ENCODE measurements at regions not wholly inside any gene's neighbourhood (a gene's known extent, or its start where the extent isn't known, plus 50 kb on each side); places are given as distances from the start of the nearest gene placed in this dataset.

DNA sequence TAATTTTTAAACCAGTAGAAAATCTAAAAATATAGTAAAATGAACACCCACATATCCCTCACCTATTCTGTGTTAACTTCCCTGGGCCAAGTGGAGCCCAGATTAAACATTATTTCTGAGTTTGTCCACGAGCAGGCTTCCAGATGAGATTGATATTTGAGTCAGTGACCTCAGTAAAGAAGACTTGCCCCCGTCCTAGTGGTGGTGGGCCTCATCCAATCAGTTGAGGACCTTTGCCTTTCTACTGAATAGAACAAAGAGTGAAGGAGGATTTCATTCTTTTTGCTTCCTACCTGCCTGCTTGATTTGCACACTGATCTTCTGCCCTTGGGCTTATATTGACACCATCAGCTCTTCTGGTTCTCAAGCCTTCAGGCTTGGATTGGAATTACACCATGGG, 174.7 kb upstream of the PLEKHG7 start:
- Histone ChIP-seq H3K9me3 (no peaks in the 10 kb centered on the region), H3K36me3 (no peaks in the 10 kb centered on the region), H3K4me1 (no peaks in the 10 kb centered on the region), H3K27ac (no peak overlapping the region), H3K9ac (ENCODE audit: low read depth in 2 of 2, low read length in 2 of 2) (no peak overlapping the region), H3K4me3 (no peak overlapping the region), H3K27me3 (no peaks in the 10 kb centered on the region)
- no peak for DNase-seq
- TF ChIP-seq, protein P1, sequence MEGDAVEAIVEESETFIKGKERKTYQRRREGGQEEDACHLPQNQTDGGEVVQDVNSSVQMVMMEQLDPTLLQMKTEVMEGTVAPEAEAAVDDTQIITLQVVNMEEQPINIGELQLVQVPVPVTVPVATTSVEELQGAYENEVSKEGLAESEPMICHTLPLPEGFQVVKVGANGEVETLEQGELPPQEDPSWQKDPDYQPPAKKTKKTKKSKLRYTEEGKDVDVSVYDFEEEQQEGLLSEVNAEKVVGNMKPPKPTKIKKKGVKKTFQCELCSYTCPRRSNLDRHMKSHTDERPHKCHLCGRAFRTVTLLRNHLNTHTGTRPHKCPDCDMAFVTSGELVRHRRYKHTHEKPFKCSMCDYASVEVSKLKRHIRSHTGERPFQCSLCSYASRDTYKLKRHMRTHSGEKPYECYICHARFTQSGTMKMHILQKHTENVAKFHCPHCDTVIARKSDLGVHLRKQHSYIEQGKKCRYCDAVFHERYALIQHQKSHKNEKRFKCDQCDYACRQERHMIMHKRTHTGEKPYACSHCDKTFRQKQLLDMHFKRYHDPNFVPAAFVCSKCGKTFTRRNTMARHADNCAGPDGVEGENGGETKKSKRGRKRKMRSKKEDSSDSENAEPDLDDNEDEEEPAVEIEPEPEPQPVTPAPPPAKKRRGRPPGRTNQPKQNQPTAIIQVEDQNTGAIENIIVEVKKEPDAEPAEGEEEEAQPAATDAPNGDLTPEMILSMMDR (IDR thresholded peaks at IDR 0.05), result no peak
- intact Hi-C loops (cut with DNase I), result no loop called here

- Histone ChIP-seq H3K9ac (ENCODE audit: low read depth in 2 of 2, low read length in 2 of 2) (no peak overlapping the region), H3K4me1 (no peaks in the 10 kb centered on the region), H3K27me3 (no peaks in the 10 kb centered on the region), H3K9me3 (no peaks in the 10 kb centered on the region), H3K36me3 (no peaks in the 10 kb centered on the region), H3K4me3 (no peak overlapping the region), H3K27ac (no peak overlapping the region)
- TF ChIP-seq, protein P1 (IDR thresholded peaks at IDR 0.05), result no peak
- intact Hi-C loops (cut with DNase I), result no loop called here
- DNase-seq, result no peak
These were observed 178.3 kb upstream of the PLEKHG7 start for GRCh38 chr12:92524489-92524888.

DNA sequence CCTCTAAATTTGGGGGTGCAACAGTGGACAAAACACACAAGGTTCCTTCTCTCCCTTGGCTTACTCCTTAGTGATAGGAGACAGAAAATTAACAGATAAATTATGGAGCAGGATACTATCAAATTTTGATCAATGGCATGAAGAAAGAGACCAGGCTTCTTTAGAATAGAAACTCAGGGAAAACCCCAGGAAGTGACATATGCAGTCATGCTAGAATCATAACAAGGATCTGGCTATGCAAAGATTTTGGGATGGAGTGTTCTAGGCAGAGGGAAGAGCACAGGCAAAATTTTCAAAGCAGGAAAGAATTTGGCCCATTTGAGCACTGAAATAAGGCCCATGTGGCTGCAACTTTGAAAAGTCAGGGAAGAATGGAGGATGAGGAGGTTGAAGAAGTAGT, 182.3 kb upstream of the PLEKHG7 start:
- TF ChIP-seq, protein P1 (IDR thresholded peaks at IDR 0.05), result no peak
- H3K36me3 ChIP-seq, result no peaks in the 10 kb centered on the region
- H3K4me1 ChIP-seq, result no peaks in the 10 kb centered on the region
- intact Hi-C loops (cut with DNase I), result no loop called here
- no peaks in the 10 kb centered on the region for H3K27me3 ChIP-seq
- no peak overlapping the region for H3K9ac ChIP-seq (ENCODE audit: low read depth in 2 of 2, low read length in 2 of 2)
- DNase-seq, result no peak
- no peaks in the 10 kb centered on the region for H3K9me3 ChIP-seq
- H3K4me3 ChIP-seq, result no peak overlapping the region
- H3K27ac ChIP-seq, result no peak overlapping the region

GRCh38 chr12:92519284-92519683, 183.5 kb upstream of the PLEKHG7 start:
- H3K9ac ChIP-seq (ENCODE audit: low read depth in 2 of 2, low read length in 2 of 2), result no peak overlapping the region
- TF ChIP-seq, protein P1 (IDR thresholded peaks at IDR 0.05), result no peak
- H3K27me3 ChIP-seq, result no peaks in the 10 kb centered on the region
- no peaks in the 10 kb centered on the region for H3K9me3 ChIP-seq
- H3K4me1 ChIP-seq, result no peaks in the 10 kb centered on the region
- no peaks in the 10 kb centered on the region for H3K36me3 ChIP-seq
- no peak for DNase-seq
- intact Hi-C loops (cut with DNase I), result no loop called here
- H3K4me3 ChIP-seq, result no peak overlapping the region
- H3K27ac ChIP-seq, result no peak overlapping the region

- no peak for DNase-seq
- Histone ChIP-seq H3K4me1 (no peaks in the 10 kb centered on the region), H3K36me3 (no peaks in the 10 kb centered on the region), H3K27ac (no peak overlapping the region), H3K9me3 (no peaks in the 10 kb centered on the region), H3K27me3 (no peaks in the 10 kb centered on the region), H3K9ac (ENCODE audit: low read depth in 2 of 2, low read length in 2 of 2) (no peak overlapping the region), H3K4me3 (no peak overlapping the region)
- TF ChIP-seq, protein P1 (IDR thresholded peaks at IDR 0.05), result no peak
- intact Hi-C loops (cut with DNase I), result no loop called here
These were observed 184.7 kb upstream of the PLEKHG7 start for GRCh38 chr12:92518071-92518470.

DNA sequence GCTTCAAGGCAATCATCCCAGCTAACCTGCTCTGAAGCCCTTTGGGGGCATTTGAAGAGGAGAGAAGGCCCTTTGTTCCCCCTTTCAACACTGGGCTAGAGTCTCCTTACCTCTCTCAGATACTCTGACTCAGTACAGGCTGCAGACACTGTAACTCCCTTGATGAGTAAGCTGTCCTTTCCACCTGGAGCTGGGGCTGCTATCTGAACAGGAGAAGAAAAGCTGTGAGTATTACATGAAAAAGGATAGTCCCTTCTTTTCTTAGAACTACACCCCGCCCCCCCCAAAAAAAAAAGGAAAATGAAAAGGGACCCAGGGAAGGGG, 186.6 kb upstream of the PLEKHG7 start:
- no peak for DNase-seq
- no peak overlapping the region for H3K9ac ChIP-seq (ENCODE audit: low read depth in 2 of 2, low read length in 2 of 2)
- no peaks in the 10 kb centered on the region for H3K27me3 ChIP-seq
- no peaks in the 10 kb centered on the region for H3K9me3 ChIP-seq
- no peaks in the 10 kb centered on the region for H3K36me3 ChIP-seq
- H3K4me3 ChIP-seq, result no peak overlapping the region
- TF ChIP-seq, protein P1 (IDR thresholded peaks at IDR 0.05), result no peak
- H3K4me1 ChIP-seq, result no peaks in the 10 kb centered on the region
- no peak overlapping the region for H3K27ac ChIP-seq
- intact Hi-C loops (cut with DNase I), result no loop called here

Data from colonic mucosa (tissue), 4 donors.